ENCODE measurements at regions not wholly inside any gene's neighbourhood (a gene's known extent, or its start where the extent isn't known, plus 50 kb on each side); places are given as distances from the start of the nearest gene placed in this dataset.
"Not testable (repeated sequence)": the region's sequence is repeated elsewhere in the genome, so short reads cannot be mapped to it uniquely, and the experiment has no call there.

DNA sequence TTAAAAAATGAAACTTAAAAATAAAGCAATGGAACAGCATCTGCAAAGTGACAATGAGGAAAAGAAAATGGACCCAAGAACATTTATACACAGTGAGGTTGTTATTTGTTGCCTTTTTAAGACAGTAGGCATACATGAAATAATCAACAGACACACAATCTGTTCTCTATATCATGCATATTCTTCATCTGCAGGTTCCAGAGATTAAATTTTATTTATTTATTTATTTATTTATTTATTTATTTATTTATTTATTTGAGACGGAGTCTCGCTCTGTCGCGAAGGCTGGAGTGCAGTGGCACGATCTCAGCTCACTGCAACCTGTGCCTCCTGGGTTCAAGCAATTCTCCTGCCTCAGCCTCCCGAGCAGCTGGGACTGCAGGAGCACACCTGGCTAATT lies 114.4 kb upstream of the ATP2B1 start:
- TF ChIP-seq, protein P1, sequence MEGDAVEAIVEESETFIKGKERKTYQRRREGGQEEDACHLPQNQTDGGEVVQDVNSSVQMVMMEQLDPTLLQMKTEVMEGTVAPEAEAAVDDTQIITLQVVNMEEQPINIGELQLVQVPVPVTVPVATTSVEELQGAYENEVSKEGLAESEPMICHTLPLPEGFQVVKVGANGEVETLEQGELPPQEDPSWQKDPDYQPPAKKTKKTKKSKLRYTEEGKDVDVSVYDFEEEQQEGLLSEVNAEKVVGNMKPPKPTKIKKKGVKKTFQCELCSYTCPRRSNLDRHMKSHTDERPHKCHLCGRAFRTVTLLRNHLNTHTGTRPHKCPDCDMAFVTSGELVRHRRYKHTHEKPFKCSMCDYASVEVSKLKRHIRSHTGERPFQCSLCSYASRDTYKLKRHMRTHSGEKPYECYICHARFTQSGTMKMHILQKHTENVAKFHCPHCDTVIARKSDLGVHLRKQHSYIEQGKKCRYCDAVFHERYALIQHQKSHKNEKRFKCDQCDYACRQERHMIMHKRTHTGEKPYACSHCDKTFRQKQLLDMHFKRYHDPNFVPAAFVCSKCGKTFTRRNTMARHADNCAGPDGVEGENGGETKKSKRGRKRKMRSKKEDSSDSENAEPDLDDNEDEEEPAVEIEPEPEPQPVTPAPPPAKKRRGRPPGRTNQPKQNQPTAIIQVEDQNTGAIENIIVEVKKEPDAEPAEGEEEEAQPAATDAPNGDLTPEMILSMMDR (IDR thresholded peaks at IDR 0.05), result not testable (repeated sequence)
- TF ChIP-seq POLR2A (IDR thresholded peaks at IDR 0.05), result not testable (repeated sequence)
